ENCODE measurements at regions not wholly inside any gene's neighbourhood (a gene's known extent, or its start where the extent isn't known, plus 50 kb on each side); places are given as distances from the start of the nearest gene placed in this dataset.

DNA sequence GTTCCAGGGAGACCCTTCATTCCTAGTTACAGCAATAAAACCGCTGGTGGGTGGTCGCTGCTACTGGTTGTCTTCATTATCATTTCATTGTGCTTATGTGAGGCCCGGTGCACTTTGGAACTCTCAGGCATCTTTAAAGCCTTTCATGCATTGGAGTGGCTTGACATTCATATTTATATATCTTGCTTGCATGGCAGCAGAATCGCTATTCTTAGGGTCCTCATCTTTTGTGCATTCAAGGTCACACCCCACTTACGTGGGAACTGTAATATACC, 110.1 kb downstream of the ZBTB18 start:
- H3K27ac Mint-ChIP-seq, result no peak overlapping the region
- no peaks in the 10 kb centered on the region for H3K9me3 Mint-ChIP-seq
- no peaks in the 10 kb centered on the region for H3K27me3 Mint-ChIP-seq
- ATAC-seq (ENCODE audit: low read depth in 2 of 2) (no peak), DNase-seq (no peak)
- no peaks in the 10 kb centered on the region for H3K36me3 Mint-ChIP-seq
- H3K4me3 Mint-ChIP-seq, result no peak overlapping the region
- peaks cover 0 to 2% (median 0%) of the 10 kb centered on the region in 3 donors for H3K4me1 Mint-ChIP-seq

GRCh38 chr1:244162786-244163530, 111.9 kb downstream of the ZBTB18 start:
- H3K4me3 Mint-ChIP-seq, result no peak overlapping the region
- no peak overlapping the region for H3K27ac Mint-ChIP-seq
- no peak for ATAC-seq (ENCODE audit: low read depth in 2 of 2)
- no peaks in the 10 kb centered on the region for H3K36me3 Mint-ChIP-seq
- no peak for DNase-seq
- no peaks in the 10 kb centered on the region for H3K27me3 Mint-ChIP-seq
- no peaks in the 10 kb centered on the region for H3K9me3 Mint-ChIP-seq
- H3K4me1 Mint-ChIP-seq, result no peaks in the 10 kb centered on the region

DNA sequence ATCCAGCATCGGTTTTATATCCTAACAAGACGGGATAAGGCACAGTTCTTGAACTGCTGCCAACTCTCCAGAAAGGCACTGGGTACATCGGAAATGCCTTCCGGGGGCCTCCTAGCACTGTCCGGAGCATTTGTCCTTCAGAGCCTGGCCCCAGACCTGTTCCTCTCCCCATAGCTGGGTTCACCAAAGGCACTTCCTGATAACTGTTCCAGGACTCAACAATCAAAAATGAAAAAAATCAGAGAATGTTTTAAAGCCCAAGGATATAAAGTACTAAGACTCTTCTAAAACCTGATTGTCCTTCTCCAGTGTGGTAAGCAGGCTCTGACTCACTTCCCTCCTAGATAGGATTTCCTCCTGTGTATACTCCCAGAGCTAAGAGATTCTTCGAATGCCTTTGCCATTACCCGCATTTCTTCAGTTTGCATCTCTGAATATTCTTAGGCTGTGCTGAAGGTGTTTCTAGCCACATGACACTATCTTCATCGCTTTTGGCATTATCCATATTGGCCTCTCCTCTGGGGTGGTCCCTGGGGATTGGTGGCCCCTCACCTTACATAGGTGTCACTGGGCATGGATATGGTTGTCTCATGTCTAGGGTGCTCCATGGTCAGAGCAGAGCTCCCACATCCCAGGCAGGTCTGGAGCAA, 112.9 kb downstream of the ZBTB18 start:
- Mint-ChIP-seq H3K36me3 (no peaks in the 10 kb centered on the region), H3K27me3 (no peaks in the 10 kb centered on the region), H3K4me1 (no peaks in the 10 kb centered on the region), H3K4me3 (no peak overlapping the region), H3K27ac (no peak overlapping the region), H3K9me3 (no peaks in the 10 kb centered on the region)
- DNase-seq, result no peak
- ATAC-seq (ENCODE audit: low read depth in 2 of 2), result no peak

- Mint-ChIP-seq H3K27me3 (peaks cover 0 to 1% (median 0%) of the 10 kb centered on the region in 3 donors), H3K9me3 (no peaks in the 10 kb centered on the region), H3K4me1 (no peaks in the 10 kb centered on the region), H3K27ac (no peak overlapping the region), H3K36me3 (no peaks in the 10 kb centered on the region), H3K4me3 (no peak overlapping the region)
- DNase-seq, result no peak
- ATAC-seq (ENCODE audit: low read depth in 2 of 2), result no peak
These were observed 113.4 kb downstream of the ZBTB18 start for GRCh38 chr1:244164511-244164890.

- Mint-ChIP-seq H3K27ac (no peak overlapping the region), H3K4me1 (no peaks in the 10 kb centered on the region), H3K36me3 (no peaks in the 10 kb centered on the region), H3K9me3 (no peaks in the 10 kb centered on the region), H3K27me3 (peaks cover 0 to 3% (median 0%) of the 10 kb centered on the region in 3 donors), H3K4me3 (no peak overlapping the region)
- DNase-seq (no peak), ATAC-seq (ENCODE audit: low read depth in 2 of 2) (no peak)
These were observed 113.9 kb downstream of the ZBTB18 start for GRCh38 chr1:244165021-244165420.

GRCh38 chr1:244165701-244166100, 114.6 kb downstream of the ZBTB18 start:
- Mint-ChIP-seq H3K4me1 (no peaks in the 10 kb centered on the region), H3K9me3 (no peaks in the 10 kb centered on the region), H3K4me3 (no peak overlapping the region), H3K27ac (no peak overlapping the region), H3K36me3 (no peaks in the 10 kb centered on the region), H3K27me3 (peaks cover 0 to 3% (median 0%) of the 10 kb centered on the region in 3 donors)
- DNase-seq (no peak), ATAC-seq (ENCODE audit: low read depth in 2 of 2) (no peak)

DNA sequence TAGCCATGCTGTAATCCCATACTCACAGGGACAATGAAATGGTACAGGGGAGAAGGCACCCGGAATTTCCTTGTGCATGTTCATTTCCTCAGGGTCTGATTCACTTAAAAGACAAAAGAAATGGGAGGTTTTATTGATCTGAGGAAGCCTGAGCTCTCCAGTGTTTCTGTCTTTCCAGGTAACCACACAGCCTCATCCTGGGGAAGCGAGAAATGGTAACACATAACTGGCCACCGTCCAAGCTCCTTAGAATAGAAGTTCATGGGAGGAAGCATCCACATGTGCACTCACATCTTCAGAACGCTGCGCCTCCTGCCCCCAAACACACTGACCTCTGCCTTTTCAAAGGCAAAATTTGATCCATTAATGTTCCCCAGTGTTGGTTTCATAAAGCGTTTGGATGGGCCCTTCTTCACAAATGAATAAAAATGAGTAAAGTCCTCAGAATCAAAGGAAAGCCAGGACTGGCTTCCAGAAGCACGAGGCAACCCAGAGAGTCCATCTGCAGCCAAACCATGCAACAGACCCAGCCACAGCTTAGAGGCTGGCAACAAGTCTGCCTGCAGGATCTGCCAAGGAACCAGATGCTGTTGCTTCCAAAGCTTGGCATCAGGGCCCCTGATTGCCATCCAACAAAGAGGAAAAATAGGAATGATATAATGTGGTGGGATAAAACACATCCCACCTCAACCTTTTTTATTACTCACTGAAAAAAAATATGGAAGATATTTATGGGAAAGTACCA, 120.3 kb downstream of the ZBTB18 start:
- peak overlapping the region in 1 of 6 donors; percentile 2 for H3K27ac Mint-ChIP-seq
- ATAC-seq (ENCODE audit: low read depth in 2 of 2) (no peak), DNase-seq (no peak)
- H3K9me3 Mint-ChIP-seq, result no peaks in the 10 kb centered on the region
- H3K36me3 Mint-ChIP-seq, result no peaks in the 10 kb centered on the region
- H3K4me3 Mint-ChIP-seq, result no peak overlapping the region
- no peaks in the 10 kb centered on the region for H3K4me1 Mint-ChIP-seq
- H3K27me3 Mint-ChIP-seq, result peaks cover 0 to 10% (median 0%) of the 10 kb centered on the region in 3 donors

GRCh38 chr1:244173240-244173639, 122.2 kb downstream of the ZBTB18 start:
- no peaks in the 10 kb centered on the region for H3K36me3 Mint-ChIP-seq
- peak overlapping the region in 1 of 6 donors; percentile 19 for H3K27ac Mint-ChIP-seq
- no peaks in the 10 kb centered on the region for H3K9me3 Mint-ChIP-seq
- no peak for DNase-seq
- H3K4me1 Mint-ChIP-seq, result no peaks in the 10 kb centered on the region
- no peak for ATAC-seq (ENCODE audit: low read depth in 2 of 2)
- H3K27me3 Mint-ChIP-seq, result peaks cover 0 to 15% (median 5%) of the 10 kb centered on the region in 3 donors
- H3K4me3 Mint-ChIP-seq, result no peak overlapping the region

DNA sequence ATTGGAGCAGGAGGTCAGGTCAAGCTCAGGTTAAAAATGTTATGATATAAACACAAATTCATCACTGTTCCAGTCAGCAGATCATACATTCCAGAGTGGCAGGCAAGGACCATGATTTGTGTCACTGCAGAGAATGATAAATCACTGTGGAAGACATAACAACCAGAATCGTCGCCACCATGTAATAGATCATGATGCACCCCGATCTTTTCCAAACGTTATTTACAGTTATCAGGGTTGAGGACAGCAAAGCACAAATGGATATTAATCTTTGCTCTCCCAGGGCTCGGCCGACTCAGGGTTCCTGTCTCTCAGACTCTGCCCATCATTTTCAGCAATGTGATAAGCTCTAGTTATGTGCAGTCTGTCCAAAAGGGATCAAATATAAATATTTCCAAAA, 122.7 kb downstream of the ZBTB18 start:
- Mint-ChIP-seq H3K27me3 (peaks cover 0 to 15% (median 5%) of the 10 kb centered on the region in 3 donors), H3K4me3 (no peak overlapping the region)

GRCh38 chr1:244174922-244175521, 123.9 kb downstream of the ZBTB18 start:
- ATAC-seq (ENCODE audit: low read depth in 2 of 2) (no peak), DNase-seq (no peak)
- Mint-ChIP-seq H3K4me1 (no peaks in the 10 kb centered on the region), H3K27me3 (peaks cover 0 to 12% (median 5%) of the 10 kb centered on the region in 3 donors), H3K27ac (no peak overlapping the region), H3K36me3 (no peaks in the 10 kb centered on the region), H3K9me3 (no peaks in the 10 kb centered on the region), H3K4me3 (no peak overlapping the region)

More for the DNA sequence above, 122.7 kb downstream of the ZBTB18 start:
- Mint-ChIP-seq H3K9me3 (no peaks in the 10 kb centered on the region), H3K27ac (peak overlapping the region in 1 of 6 donors; percentile 19), H3K4me1 (no peaks in the 10 kb centered on the region), H3K36me3 (no peaks in the 10 kb centered on the region)
- DNase-seq (no peak), ATAC-seq (ENCODE audit: low read depth in 2 of 2) (no peak)

GRCh38 chr1:244176201-244176600, 125.1 kb downstream of the ZBTB18 start:
- no peak for DNase-seq
- no peak for ATAC-seq (ENCODE audit: low read depth in 2 of 2)
- Mint-ChIP-seq H3K4me3 (no peak overlapping the region), H3K36me3 (no peaks in the 10 kb centered on the region), H3K27me3 (peaks cover 0 to 12% (median 5%) of the 10 kb centered on the region in 3 donors), H3K4me1 (no peaks in the 10 kb centered on the region), H3K27ac (peak overlapping the region in 2 of 6 donors; percentile 1 to 27), H3K9me3 (no peaks in the 10 kb centered on the region)

GRCh38 chr1:244180256-244180655, 129.2 kb downstream of the ZBTB18 start:
- Mint-ChIP-seq H3K27ac (no peak overlapping the region), H3K4me3 (no peak overlapping the region), H3K36me3 (no peaks in the 10 kb centered on the region), H3K9me3 (no peaks in the 10 kb centered on the region), H3K4me1 (no peaks in the 10 kb centered on the region), H3K27me3 (peaks cover 0 to 12% (median 5%) of the 10 kb centered on the region in 3 donors)
- ATAC-seq (ENCODE audit: low read depth in 2 of 2) (no peak), DNase-seq (no peak)

- no peak for DNase-seq
- Mint-ChIP-seq H3K4me3 (no peak overlapping the region), H3K4me1 (no peaks in the 10 kb centered on the region), H3K27ac (no peak overlapping the region), H3K36me3 (no peaks in the 10 kb centered on the region), H3K27me3 (peaks cover 0 to 5% (median 0%) of the 10 kb centered on the region in 3 donors), H3K9me3 (no peaks in the 10 kb centered on the region)
- ATAC-seq (ENCODE audit: low read depth in 2 of 2), result no peak
These were observed 130.8 kb downstream of the ZBTB18 start for GRCh38 chr1:244181867-244182266.

Data from naive B cell (primary cell).